B cell (primary cell): ENCODE measurements at regions not wholly inside any gene's neighbourhood (a gene's known extent, or its start where the extent isn't known, plus 50 kb on each side); places are given as distances from the start of the nearest gene placed in this dataset.

Experiments used
- ATAC-seq: fragments of 200-7000 bp; cut with Tn5 transposase; one replicate; pipeline ENCODE4 v1.10.0; 2021; ENCODE audit warnings: low read depth, mild to moderate bottlenecking, moderate number of reproducible peaks, moderate library complexity
- CTCF ChIA-PET: fragments of 350-600 bp; sonication (Branson Sonifier 250); formaldehyde crosslinking; loops from one replicate; lab custom pipeline; 2021; ENCODE audit warnings: antibody characterized with exemption, inconsistent platforms; lab: Charles Lee
- POLR2A ChIA-PET: fragments of 350-600 bp; sonication (Branson Sonifier 250); formaldehyde crosslinking; loops from one replicate; lab custom pipeline; 2021; ENCODE audit warnings: antibody characterized with exemption; lab: Charles Lee
- DNase-seq: peaks from one replicate; pipeline ENCODE4 v3.0.0; 2013
- H2AFZ ChIP-seq: 2 replicates; pipeline ENCODE4 v1.6.1; 2012; ENCODE audit warnings: mild to moderate bottlenecking, low read depth, low read length; ENCODE audit not compliant: insufficient read depth, poor library complexity, severe bottlenecking
- H3K27ac ChIP-seq, 2 donors: 1 replicate in 1 of 2; 2 replicates in 1 of 2; pipeline ENCODE4 v1.5.1; 2012 to 2013; ENCODE audit warnings: low read length in 2 of 2, mild to moderate bottlenecking in 2 of 2, moderate library complexity in 1 of 2
- H3K27me3 ChIP-seq, 4 experiments: fragments of 200-600 bp in 1 of 4; sonication (generic) in 1 of 4; replicated peaks in 1 of 4; 1 replicate in 2 of 4; 2 replicates in 2 of 4; pipeline versions ENCODE4 v1.6.1 to v1.7.0; 2013 to 2016; ENCODE audit warnings: low read length in 3 of 4, mild to moderate bottlenecking in 2 of 4, mixed read lengths in 1 of 4, moderate library complexity in 1 of 4; ENCODE audit not compliant: insufficient read depth in 4 of 4, control insufficient read depth in 3 of 4; ENCODE audit errors: control extremely low read depth in 1 of 4
- H3K36me3 ChIP-seq, 2 experiments: replicated peaks in 1 of 2; 1 replicate in 1 of 2; 2 replicates in 1 of 2; pipeline versions ENCODE4 v1.6.1 to v1.7.1; 2013; ENCODE audit warnings: low read length in 1 of 2; ENCODE audit not compliant: insufficient read depth in 2 of 2, control insufficient read depth in 1 of 2; ENCODE audit errors: control extremely low read depth in 1 of 2, extremely low read depth in 1 of 2
- H3K4me1 ChIP-seq, 2 donors: fragments of 200-600 bp in 1 of 2; sonication (generic) in 1 of 2; 1 replicate in 1 of 2; 2 replicates in 1 of 2; pipeline versions ENCODE4 v1.5.1 to v1.6.1; 2013 to 2017; ENCODE audit warnings: low read length in 2 of 2; ENCODE audit not compliant: control insufficient read depth in 2 of 2, insufficient read depth in 2 of 2
- H3K4me2 ChIP-seq: replicated peaks from 2 replicates; pipeline ENCODE3; 2012; ENCODE audit warnings: mild to moderate bottlenecking, low read depth, low read length; ENCODE audit not compliant: poor library complexity, severe bottlenecking
- H3K4me3 ChIP-seq, 5 experiments: fragments of 200-600 bp in 1 of 5; sonication (generic) in 1 of 5; 1 replicate in 3 of 5; 2 replicates in 2 of 5; pipeline versions ENCODE4 v1.5.1 to v1.7.0; 2011 to 2016; ENCODE audit warnings: low read length in 4 of 5, mild to moderate bottlenecking in 4 of 5, low read depth in 2 of 5, control low read depth in 1 of 5, moderate library complexity in 1 of 5; ENCODE audit not compliant: insufficient read depth in 1 of 5; ENCODE audit errors: control extremely low read depth in 1 of 5, extremely low read depth in 1 of 5
- H3K79me2 ChIP-seq: fragments of 200-600 bp; sonication (generic); one replicate; pipeline ENCODE4 v1.6.0; 2016; ENCODE audit warnings: low read length; ENCODE audit not compliant: control insufficient read depth, insufficient read depth
- H3K9ac ChIP-seq: fragments of 200-600 bp; sonication (generic); 2 replicates; pipeline ENCODE4 v1.6.1; 2017; ENCODE audit warnings: mild to moderate bottlenecking, low read length, moderate library complexity
- H3K9me3 ChIP-seq, 3 donors: one replicate each; pipeline versions ENCODE4 v1.6.1 to v1.7.1; 2013; ENCODE audit warnings: low read length in 2 of 3; ENCODE audit not compliant: control insufficient read depth in 2 of 3, insufficient read depth in 1 of 3; ENCODE audit errors: control extremely low read depth in 1 of 3
- H4K20me1 ChIP-seq: 2 replicates; pipeline ENCODE4 v1.6.0; 2012; ENCODE audit warnings: mild to moderate bottlenecking, low read length; ENCODE audit not compliant: insufficient read depth, control insufficient read depth, poor library complexity, severe bottlenecking
- H3K27ac Mint-ChIP-seq: one replicate; pipeline ENCODE4 v1.8.0; 2021; ENCODE audit warnings: mixed read lengths
- H3K27me3 Mint-ChIP-seq: one replicate; pipeline ENCODE4 v1.8.0; 2021; ENCODE audit warnings: mixed read lengths
- H3K4me1 Mint-ChIP-seq: one replicate; pipeline ENCODE4 v1.8.0; 2021; ENCODE audit warnings: mixed read lengths
- H3K4me3 Mint-ChIP-seq: one replicate; pipeline ENCODE4 v1.8.0; 2021; ENCODE audit warnings: mixed read lengths
- H3K9me3 Mint-ChIP-seq: one replicate; pipeline ENCODE4 v1.8.0; 2022; ENCODE audit warnings: mixed read lengths; ENCODE audit not compliant: insufficient read depth
- CTCF ChIP-seq: fragments of 200-600 bp; IDR thresholded peaks from one replicate; pipeline ENCODE4 v1.8.0; 2022; ENCODE audit warnings: antibody characterized with exemption, mild to moderate bottlenecking
- EZH2 ChIP-seq: IDR thresholded peaks from 2 replicates; pipeline ENCODE4 v1.6.1; 2012; ENCODE audit warnings: borderline replicate concordance, low read depth, mild to moderate bottlenecking, moderate library complexity, low read length; ENCODE audit not compliant: insufficient read depth, poor library complexity, severe bottlenecking
- WGBS: methylation state at CpG from one replicate; pipeline ENCODE4 v1.1.5; 2013; ENCODE audit warnings: missing lambda C conversion rate; ENCODE audit not compliant: insufficient coverage; 5-methylcytosine and 5-hydroxymethylcytosine counted together
- intact Hi-C: fragments of 100-400 bp; cut with micrococcal nuclease; formaldehyde crosslinking; loops from one replicate; pipeline ENCODE4 v1.10.0; 2022

- H3K4me1 ChIP-seq, result no peaks in the 10 kb centered on the region
- Mint-ChIP-seq H3K9me3 (peaks cover 7% of the 10 kb centered on the region), H3K27me3 (no peaks in the 10 kb centered on the region), H3K4me1 (no peaks in the 10 kb centered on the region), H3K27ac (no peak overlapping the region), H3K4me3 (no peak overlapping the region)
- DNase-seq (no peak), ATAC-seq (no peak)
- intact Hi-C loops, result no loop called here
- no peaks in the 10 kb centered on the region for H3K27me3 ChIP-seq
- no peak overlapping the region for H3K9ac ChIP-seq
- H3K9me3 ChIP-seq, result peaks cover 0 to 4% (median 0%) of the 10 kb centered on the region in 3 donors
- no peak overlapping the region for H2AFZ ChIP-seq
- H3K36me3 ChIP-seq, result no peaks in the 10 kb centered on the region
- no peak overlapping the region for H3K27ac ChIP-seq
- no peak overlapping the region for H3K4me3 ChIP-seq
- ChIA-PET CTCF (no interaction called here), POLR2A (no interaction called here)
- H3K4me2 ChIP-seq, result no peak overlapping the region
- no peaks in the 10 kb centered on the region for H4K20me1 ChIP-seq
- H3K79me2 ChIP-seq, result no peaks in the 10 kb centered on the region
- TF ChIP-seq EZH2 (no peak), CTCF (no peak)
Observed at GRCh38 chr13:64028551-64028950, 2612.9 kb upstream of the PCDH20 start.

DNA sequence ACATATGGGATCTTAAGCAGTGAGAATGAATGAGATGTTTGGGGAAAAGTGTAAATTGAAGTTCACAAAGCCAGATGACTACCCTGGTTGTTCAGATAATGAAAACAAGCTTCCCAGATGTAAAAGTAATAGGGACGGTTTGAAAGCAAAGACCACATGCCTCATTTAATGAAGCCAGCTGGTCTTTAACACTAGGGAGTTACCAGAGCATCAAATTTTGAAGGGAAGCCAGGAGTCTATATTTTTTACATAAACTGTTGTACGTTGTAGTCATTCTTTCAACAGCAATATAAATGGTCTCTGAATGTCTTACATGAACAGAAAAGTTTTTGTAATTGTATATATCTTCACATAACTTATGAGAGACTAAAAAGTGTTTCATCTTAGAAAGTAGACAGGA lies 2604.5 kb upstream of the PCDH20 start:
- H3K36me3 ChIP-seq, result no peaks in the 10 kb centered on the region
- WGBS, result 33% methylated on average over 1 of the region's 2 CpGs
- no peak overlapping the region for H2AFZ ChIP-seq
- no peak overlapping the region for H3K27ac Mint-ChIP-seq
- H4K20me1 ChIP-seq, result no peaks in the 10 kb centered on the region
- no peak overlapping the region for H3K4me3 Mint-ChIP-seq
- H3K4me1 Mint-ChIP-seq, result no peaks in the 10 kb centered on the region
- H3K9ac ChIP-seq, result no peak overlapping the region
- H3K27me3 ChIP-seq, result no peaks in the 10 kb centered on the region
- H3K9me3 ChIP-seq, result peaks cover 0 to under 1% (median 0%) of the 10 kb centered on the region in 3 donors
- H3K27ac ChIP-seq, result no peak overlapping the region
- intact Hi-C loops, result no loop called here
- H3K4me2 ChIP-seq, result no peak overlapping the region
- no peaks in the 10 kb centered on the region for H3K79me2 ChIP-seq
- no peaks in the 10 kb centered on the region for H3K27me3 Mint-ChIP-seq
- TF ChIP-seq EZH2, result no peak
- TF ChIP-seq CTCF, result no peak
- no peak for DNase-seq
- no peak overlapping the region for H3K4me3 ChIP-seq
- H3K9me3 Mint-ChIP-seq, result peaks cover 7% of the 10 kb centered on the region
- ChIA-PET POLR2A (no interaction called here), CTCF (no interaction called here)
- no peak for ATAC-seq
- no peaks in the 10 kb centered on the region for H3K4me1 ChIP-seq
